GM03348 (cell line): ENCODE measurements at regions not wholly inside any gene's neighbourhood (a gene's known extent, or its start where the extent isn't known, plus 50 kb on each side); places are given as distances from the start of the nearest gene placed in this dataset.
"Not testable (repeated sequence)": the region's sequence is repeated elsewhere in the genome, so short reads cannot be mapped to it uniquely, and the experiment has no call there.

Source experiments
- DNase-seq: peaks from one replicate; pipeline ENCODE4 v3.0.0; 2012; ENCODE audit warnings: low spot score

GRCh38 chr2:107108556-107108955, 222.6 kb upstream of the ST6GAL2 start:
- no peak for DNase-seq

GRCh38 chr2:107111623-107112022, 225.7 kb upstream of the ST6GAL2 start:
- no peak for DNase-seq

DNA sequence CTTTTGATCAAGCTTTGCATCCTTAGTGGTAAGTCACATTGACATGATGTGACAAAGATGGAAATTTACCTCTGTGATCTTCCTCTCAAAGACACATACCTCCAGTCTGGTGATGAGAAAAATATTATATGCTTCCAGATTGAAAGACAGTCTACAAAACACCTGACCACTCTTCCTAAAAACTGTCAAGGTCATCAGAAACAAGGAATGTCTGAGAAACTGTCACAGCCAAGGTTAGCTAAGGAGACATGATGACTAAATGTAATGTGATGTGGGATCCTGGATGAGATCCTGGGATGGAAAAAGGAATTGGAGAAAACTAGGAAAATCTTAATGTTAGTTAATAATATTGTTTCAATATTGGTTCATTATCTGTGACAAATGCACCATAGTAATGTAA, 226.6 kb upstream of the ST6GAL2 start:
- no peak for DNase-seq

DNA sequence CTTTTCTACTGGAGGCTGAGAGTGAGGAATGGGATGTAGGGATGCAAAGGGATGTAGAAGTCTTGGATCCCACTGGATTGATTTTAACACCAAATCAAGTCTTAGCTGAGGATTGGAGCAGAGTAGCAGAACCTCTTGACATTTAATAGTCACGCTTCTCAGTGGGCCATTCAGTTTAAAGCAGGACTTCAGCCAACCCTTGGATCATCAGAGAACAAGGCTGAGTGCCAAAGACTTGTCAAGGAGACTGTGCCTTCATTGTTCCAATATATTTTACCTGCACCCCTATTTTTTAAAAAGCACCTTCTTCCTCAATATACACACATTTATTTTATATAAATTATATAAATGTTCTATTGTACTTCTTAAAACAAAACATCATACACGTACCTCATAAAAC, 242.4 kb upstream of the ST6GAL2 start:
- DNase-seq = no peak

DNA sequence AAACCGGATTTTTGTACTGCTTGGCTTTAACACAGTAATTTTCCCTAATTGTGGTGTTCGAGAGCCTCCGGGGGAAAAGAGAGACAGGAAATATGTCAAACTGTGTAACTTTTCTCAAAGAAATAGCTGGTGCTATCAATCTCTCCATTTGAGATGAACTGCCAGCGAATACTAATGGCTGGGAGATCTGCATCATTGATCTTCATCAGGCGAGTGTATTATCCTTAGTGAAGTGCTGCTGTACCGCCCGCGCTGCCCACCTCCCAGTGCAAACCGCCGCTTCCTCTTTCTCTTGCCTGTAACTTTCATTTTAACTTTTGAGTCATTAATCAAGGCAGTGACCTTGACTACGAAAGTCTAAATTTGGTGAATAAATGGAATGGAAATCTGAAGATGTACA, 246.1 kb upstream of the ST6GAL2 start:
- DNase-seq = no peak

GRCh38 chr2:107132746-107133145, 246.8 kb upstream of the ST6GAL2 start:
- DNase-seq = no peak

- no peak for DNase-seq
These were observed 247.4 kb upstream of the ST6GAL2 start for GRCh38 chr2:107133412-107133811.

DNA sequence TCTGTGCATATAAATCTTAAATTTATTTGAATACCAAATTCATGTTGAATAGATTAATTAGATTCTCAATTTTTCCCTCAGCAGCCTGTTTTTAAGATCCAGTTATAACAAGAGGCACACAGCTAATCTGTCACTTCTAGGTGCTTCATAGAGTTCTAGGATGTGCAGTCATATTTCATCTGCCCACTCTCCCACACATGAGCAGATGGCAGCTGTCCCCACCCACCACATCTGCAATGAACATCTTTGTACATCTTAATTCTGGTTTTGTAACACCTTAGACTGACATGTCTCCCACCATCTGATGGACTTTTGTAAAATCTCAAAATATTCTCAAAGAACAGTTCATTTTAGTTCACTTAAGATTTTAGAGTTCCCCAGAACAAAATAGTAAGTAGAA, 250.8 kb upstream of the ST6GAL2 start:
- DNase-seq = no peak

GRCh38 chr2:107137706-107138105, 251.7 kb upstream of the ST6GAL2 start:
- no peak for DNase-seq

DNA sequence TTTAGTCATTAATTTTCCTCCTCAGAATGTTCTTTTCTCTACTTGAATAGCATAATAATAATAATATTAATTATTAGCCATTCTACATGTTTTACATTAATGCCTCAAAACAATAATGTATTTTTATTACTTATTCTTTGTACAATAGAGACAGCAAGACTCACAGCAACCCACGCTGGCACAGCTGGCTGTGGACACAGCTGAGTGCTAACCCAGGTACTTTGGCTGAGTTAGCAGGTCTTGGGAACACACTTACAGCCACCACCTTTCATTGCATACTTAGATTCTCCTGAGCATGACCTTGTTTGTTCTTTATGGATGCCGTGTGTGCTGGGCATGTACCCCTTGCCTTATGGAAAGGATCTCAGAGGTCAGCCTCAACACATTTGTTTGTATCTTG, 260.2 kb upstream of the ST6GAL2 start:
- DNase-seq = no peak

DNA sequence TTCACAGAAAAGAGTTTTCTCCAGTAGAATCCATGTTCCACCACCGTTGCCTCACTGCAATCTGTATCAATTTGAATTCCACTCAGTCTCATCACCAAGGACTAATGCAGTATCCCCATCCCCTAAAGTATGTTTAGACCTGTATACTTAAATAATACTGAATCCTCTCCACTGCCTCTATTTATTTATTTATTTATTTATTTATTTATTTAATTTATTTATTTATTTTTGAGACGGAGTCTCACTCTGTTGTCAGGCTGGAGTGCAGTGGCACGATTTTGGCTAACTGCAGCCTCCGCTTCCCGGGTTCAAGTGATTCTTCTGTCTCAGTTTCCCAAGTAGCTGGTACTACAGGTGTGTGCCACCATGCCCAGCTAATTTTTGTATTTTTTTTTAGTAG, 260.7 kb upstream of the ST6GAL2 start:
- DNase-seq = not testable (repeated sequence)

- DNase-seq = no peak
These were observed 262.1 kb upstream of the ST6GAL2 start for GRCh38 chr2:107148055-107148454.

DNA sequence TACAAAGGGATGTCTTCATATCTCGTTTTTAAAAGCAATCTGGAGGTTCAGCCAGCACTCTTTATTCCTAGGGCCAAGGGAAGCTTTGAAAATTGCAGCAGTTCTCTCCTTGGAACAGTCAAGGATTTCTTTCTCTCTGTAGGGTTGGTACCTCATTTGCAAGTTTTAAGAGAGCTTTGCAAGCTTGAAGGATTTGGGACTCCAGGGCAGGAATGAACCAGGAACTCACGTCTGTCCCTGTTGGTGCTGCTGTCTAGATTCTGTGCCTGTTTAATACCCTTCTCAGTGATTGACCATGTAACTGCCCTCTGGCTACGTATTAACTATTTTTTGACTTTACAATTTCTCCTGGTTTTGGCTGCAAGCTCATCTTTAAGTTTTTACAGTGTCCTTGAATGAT, 262.5 kb upstream of the ST6GAL2 start:
- DNase-seq = no peak

- no peak for DNase-seq
These were observed 274.8 kb upstream of the ST6GAL2 start for GRCh38 chr2:107160640-107161239.

DNA sequence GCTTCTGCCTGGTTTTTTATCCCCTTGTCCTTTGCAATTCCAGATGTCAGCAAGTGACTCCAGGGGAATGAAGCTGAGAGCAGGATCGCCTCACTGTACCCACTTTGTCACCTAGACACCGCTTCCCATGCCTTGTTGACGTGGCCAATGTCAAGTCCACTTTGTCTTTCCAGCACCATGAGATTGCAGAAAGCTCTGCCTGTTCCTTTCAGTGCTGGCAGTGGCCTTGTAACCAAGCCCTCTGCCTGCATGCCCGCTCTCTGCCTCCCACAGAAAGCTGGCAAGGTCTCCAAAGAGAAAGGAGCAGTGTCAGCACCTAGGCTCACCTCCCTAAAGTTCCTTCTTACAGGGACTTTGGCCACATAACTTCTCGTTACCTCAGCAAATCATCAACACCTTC, 282.2 kb upstream of the ST6GAL2 start:
- no peak for DNase-seq

DNA sequence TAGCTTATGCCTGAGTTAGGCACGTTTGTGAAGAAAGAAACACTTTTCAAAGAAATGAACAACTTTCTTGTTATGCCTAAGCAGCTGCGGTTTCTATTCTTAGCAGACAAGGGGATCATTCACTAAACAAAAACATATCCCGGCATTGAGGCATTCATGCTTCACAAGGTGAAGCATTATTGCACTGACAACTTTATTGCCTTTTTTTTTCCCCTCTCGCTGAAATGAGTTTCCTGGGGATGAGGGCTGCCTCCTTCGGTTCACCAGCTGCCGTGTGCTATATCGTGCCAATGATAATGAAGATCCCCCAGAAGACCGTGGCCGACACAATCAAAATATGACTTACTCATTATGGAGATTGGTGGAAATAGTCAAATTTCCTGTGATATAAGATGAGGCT, 288.2 kb upstream of the ST6GAL2 start:
- DNase-seq = no peak

GRCh38 chr2:107182981-107183380, 297.0 kb upstream of the ST6GAL2 start:
- no peak for DNase-seq

DNA sequence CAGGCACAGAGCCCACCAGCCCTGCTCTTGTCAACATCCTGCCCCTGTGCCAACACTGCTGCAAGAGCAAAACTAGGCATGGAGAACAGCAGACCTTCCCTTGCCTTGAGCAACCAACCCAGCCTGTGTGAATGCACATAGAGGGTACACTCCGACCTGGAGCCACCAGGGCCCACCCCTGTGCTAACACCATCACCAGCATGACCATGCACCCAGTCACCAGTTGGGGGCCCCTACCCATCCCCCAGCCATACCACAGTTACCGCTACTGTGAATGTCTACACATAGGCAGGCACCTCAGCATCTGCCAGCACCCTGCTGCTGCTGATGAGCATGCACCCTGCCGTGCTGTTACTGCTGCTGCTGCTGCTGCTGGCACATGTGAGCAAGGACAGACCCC, 301.9 kb upstream of the ST6GAL2 start:
- no peak for DNase-seq

GRCh38 chr2:107195631-107196030, 309.7 kb upstream of the ST6GAL2 start:
- DNase-seq = no peak

DNA sequence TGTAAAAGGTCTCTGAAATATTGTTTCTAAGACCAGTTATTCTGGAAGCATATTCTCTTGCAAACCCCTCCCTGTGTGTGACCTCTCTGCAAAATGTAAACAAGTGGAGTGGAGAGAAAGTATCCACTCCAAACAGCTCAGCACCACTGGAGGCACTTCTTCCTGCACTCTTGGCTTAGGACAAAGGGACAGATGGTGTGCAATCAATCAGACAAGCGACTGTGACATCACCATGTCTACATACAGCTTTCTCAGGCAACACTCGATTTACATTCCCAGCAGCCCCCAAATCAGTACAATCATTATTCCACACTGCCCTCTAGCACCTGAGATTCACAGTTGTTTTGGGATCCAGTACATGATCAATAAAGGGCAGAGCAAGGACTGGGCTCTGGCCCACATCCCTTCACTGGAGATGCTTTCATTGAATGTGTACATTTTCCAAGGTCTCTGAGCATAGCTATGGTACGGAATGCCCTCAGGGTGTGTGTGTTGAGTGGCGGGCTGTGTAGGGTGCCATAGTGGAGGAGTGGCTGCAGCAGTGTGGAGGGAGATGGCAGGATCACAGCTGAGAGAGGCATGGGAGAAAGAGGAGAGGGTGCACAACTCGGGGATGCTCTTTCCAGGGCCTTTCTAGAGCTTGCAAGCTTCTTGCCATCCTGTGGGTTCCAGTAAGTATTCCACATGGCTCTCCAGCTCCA, 311.8 kb upstream of the ST6GAL2 start:
- no peak for DNase-seq

- no peak for DNase-seq
These were observed 317.1 kb upstream of the ST6GAL2 start for GRCh38 chr2:107202962-107203591.

DNA sequence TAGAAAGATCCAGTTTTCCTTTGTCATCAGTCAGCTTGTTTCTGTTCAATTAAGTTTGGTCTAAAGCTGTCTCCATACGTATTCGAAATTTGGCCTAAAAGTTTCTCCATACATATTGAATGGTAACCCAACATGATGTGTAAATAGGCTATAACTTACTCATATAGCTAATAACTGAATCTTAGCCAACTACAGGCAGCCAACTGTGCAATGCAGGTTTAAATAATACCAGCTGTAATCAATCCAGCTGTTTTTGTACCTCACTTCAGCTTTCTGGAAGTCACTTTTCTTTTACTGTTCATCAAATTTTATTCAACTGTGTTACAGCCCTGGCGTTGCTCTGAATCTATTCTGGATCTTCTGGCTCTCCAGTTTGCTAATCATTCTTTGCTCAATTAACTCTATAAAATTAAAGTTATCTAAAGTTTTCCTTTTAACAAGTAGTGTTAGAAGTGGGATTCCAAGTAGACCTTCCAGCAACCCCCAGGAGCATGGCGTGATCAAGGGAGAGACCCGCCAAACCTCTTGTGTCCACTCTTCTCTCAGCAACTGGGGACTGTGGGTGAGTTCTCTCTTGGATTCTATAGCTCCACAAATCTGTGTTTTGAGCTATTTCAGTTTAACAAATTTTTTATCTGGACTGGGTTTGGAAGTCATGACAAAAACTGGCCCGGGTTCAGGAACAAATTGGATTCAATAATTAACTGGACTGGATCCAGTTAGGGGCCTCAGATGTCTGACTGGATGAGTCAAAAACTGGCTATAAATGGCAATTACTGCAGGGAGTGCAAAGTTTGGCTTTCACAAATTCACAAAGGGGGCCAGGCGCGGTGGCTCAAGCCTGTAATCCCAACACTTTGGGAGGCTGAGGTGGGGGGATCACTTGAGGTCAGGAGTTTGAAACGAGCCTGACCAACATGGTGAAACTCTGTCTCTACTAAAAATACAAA, 329.7 kb upstream of the ST6GAL2 start:
- no peak for DNase-seq

DNA sequence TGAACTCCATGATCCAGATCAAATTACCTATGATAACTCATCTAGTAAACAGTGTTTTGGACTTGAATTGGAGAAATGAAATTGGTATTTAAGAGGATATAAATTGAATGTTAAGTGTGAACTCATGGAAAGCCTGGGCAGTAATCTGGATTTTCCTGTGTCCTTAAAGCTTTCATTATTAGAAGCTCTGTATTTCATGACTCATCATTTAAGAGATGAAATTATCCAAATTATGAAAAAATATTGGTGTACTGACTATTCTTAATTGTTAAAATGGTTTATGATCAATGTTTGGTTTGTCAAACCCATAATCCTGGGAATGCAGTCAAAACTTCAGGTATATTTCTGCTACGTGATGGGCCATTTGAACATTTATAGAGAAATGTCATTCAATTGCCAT, 332.2 kb upstream of the ST6GAL2 start:
- no peak for DNase-seq
